AG10803 (cell line): ENCODE measurements at regions not wholly inside any gene's neighbourhood (a gene's known extent, or its start where the extent isn't known, plus 50 kb on each side); places are given as distances from the start of the nearest gene placed in this dataset.

Experiments
- DNase-seq: peaks from one replicate; pipeline ENCODE4 v3.0.0; 2010; ENCODE audit warnings: low read depth
- H3K4me3 ChIP-seq: 2 replicates; pipeline ENCODE4 v1.5.1; 2011; ENCODE audit warnings: mild to moderate bottlenecking, low read length, control low read depth
- CTCF ChIP-seq: conservative IDR thresholded peaks from 2 replicates; pipeline ENCODE4 v1.5.1; 2011; ENCODE audit warnings: mild to moderate bottlenecking, low read length, control low read depth, inconsistent platforms

DNA sequence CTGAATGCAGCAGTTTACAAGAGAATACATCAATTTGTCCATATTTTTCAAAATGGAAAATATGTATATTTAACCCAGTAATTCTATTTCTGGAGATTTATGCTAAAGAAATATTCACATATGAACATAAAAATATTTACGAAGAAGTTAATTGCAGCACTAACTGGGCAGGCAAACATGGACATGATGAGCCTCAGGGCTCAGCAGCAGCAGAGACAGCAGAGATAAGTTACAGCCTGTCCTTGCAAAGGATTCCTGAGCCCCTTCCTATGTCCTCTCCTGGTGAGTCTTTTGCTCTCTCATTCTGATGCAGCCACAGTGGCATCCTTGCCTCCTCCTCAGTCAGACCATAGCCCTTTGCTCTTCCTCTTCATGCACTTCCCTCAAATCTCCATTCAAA is 680.6 kb upstream of the CPEB2 start:
- H3K4me3 ChIP-seq = no peak overlapping the region
- TF ChIP-seq CTCF = no peak
- no peak for DNase-seq

DNA sequence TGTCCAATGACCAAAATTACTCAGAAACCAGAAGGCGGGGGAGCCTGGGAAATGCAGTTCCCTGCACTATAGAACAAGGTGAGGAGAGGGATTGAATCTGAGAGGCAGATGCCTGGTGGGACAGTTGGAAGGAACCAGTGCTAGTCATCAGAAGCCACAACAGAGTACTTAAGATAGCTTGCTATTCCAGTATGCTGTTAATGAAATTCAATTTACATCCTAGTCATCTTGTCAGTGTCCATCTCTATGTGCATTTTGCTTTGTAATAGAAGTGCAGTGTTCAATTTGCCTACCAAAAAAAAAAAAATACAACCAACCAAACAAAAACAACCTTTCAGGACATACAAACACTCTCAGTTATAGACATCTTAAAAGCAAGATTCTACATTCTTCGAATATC is 679.1 kb upstream of the CPEB2 start:
- TF ChIP-seq CTCF = no peak
- H3K4me3 ChIP-seq = no peak overlapping the region
- no peak for DNase-seq

DNA sequence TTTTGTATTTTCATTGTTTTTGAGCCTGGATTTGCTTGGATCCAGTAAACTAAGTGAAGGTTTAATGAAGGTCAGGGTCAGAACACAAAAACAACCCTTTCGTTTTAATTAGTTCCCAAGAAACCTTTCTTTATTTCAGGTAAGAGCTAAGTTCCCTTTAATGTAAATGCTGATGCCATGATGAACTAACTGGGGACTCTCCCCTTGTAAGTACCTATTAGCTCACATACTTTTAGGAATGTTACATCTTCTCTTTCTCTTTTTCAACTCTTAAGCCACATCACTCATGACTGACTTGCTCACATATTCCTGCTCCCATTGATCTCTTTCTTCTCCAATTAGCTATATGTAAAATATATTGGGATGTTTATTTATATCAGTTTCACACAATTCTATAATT is 673.1 kb upstream of the CPEB2 start:
- no peak overlapping the region for H3K4me3 ChIP-seq
- no peak for DNase-seq
- no peak for TF ChIP-seq CTCF

DNA sequence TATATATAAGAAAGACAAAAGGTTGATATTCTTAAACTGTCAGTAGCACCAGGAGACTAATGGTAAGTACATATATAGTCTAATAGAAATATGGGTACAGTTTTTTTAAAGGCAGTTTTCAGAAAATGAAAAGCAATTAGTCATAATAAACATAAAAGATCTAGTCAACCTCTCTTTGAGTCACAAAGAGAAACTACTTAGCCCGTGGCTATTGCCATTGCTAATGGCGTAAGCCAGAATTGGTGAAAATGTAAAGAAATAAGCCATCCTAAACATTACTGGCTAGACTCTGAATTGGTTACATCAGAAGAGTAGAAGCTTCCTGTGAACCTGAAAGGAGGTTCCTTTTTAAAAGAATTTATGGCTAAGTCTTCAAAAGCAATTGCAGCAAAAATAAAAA is 668.7 kb upstream of the CPEB2 start:
- H3K4me3 ChIP-seq = no peak overlapping the region
- no peak for TF ChIP-seq CTCF
- no peak for DNase-seq

DNA sequence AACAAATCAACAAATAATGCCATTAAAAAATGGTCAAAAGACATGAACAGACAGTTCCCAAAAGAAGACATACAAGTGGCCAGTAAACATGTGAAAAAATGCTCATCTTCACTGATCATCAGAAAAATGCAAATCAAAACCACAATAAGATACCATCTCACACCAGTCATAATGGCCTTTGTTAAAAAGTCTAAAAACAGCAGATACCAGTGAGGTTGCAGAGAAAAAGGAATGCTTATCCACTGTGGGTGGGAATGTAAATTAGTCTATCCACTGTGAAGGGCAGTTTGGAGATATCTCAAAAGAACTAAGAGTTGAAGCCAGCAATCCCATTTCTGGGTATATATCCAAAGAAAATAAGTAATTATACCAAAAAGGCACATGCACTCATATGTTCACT is 668.1 kb upstream of the CPEB2 start:
- no peak for DNase-seq

DNA sequence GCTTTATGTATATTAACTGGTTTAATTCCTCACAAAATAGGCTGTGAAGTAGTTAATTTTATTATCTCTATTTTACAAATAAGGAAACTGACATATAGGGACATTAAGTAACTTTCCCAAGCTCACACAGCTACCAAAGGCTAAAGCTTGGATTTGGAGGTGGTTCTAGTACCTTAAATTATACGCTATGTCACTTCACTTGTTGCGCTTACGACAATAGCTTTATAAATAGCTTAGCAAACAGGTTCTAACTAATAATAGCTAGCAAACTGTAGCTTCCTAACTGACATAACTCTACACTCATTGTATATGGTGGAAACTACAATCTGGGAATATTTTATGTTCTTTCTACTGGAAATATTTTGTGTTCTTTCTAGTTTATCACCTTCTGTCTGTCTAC is 666.4 kb upstream of the CPEB2 start:
- TF ChIP-seq CTCF = no peak
- no peak overlapping the region for H3K4me3 ChIP-seq
- no peak for DNase-seq

More for the DNA sequence above, 668.1 kb upstream of the CPEB2 start:
- H3K4me3 ChIP-seq = no peak overlapping the region
- no peak for TF ChIP-seq CTCF

DNA sequence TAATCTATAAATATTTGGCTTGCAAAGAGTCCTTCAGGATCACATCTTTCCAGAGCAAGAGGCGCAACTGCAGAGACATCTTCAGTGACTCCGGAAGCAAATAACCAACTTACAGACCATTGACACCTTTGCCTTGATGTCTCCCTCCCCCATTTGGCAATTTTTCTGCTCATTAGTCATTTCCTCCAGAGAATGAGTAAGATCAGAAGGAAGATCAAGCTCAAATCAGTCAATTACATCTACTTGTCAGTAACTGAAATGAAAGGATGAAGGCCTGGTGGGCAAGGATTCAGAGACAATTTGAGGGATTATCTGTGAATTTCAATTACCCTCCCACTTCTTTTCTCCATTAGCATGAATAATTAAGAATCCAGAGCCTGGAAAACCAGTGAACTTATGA is 665.6 kb upstream of the CPEB2 start:
- no peak overlapping the region for H3K4me3 ChIP-seq
- DNase-seq = no peak
- no peak for TF ChIP-seq CTCF
